ENCODE measurements at regions not wholly inside any gene's neighbourhood (a gene's known extent, or its start where the extent isn't known, plus 50 kb on each side); places are given as distances from the start of the nearest gene placed in this dataset.

DNA sequence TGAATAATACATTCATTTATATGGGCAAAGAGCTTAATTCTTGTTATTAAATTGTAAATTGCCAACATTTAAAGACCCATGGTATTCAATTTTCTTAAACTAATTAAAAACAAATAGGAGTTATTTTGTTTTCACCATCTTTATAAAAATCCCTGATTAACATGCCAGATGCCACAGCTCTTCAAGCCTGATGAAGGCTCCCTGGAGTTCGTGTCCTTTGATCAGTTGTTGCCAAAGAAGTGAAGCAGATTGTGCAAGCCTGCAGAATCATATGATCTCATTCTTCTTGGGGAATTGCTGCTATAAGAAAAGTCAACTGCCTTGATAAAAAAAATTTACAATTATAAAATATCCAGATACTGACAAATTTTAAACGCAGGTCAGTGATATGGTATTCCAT lies 288.3 kb upstream of the PPFIA2 start:
- no peaks in the 10 kb centered on the region for H3K27me3 ChIP-seq
- 66 to 71% methylated on average over 2 of the region's 2 CpGs for WGBS, 2 donors
- H3K4me3 ChIP-seq, result no peak overlapping the region
- DNase-seq (ENCODE audit: low spot score in 2 of 2), result peak in 1 of 2 donors; percentile 57
- no peak overlapping the region for H3K27ac ChIP-seq
- TF ChIP-seq EP300 (IDR thresholded peaks at IDR 0.05), result peak in 1 of 2 donors; percentile 25
- TF ChIP-seq, protein P1, sequence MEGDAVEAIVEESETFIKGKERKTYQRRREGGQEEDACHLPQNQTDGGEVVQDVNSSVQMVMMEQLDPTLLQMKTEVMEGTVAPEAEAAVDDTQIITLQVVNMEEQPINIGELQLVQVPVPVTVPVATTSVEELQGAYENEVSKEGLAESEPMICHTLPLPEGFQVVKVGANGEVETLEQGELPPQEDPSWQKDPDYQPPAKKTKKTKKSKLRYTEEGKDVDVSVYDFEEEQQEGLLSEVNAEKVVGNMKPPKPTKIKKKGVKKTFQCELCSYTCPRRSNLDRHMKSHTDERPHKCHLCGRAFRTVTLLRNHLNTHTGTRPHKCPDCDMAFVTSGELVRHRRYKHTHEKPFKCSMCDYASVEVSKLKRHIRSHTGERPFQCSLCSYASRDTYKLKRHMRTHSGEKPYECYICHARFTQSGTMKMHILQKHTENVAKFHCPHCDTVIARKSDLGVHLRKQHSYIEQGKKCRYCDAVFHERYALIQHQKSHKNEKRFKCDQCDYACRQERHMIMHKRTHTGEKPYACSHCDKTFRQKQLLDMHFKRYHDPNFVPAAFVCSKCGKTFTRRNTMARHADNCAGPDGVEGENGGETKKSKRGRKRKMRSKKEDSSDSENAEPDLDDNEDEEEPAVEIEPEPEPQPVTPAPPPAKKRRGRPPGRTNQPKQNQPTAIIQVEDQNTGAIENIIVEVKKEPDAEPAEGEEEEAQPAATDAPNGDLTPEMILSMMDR (IDR thresholded peaks at IDR 0.05), result no peak
- H3K9me3 ChIP-seq, result no peaks in the 10 kb centered on the region
- no peaks in the 10 kb centered on the region for H3K4me1 ChIP-seq
- no peaks in the 10 kb centered on the region for H3K36me3 ChIP-seq

DNA sequence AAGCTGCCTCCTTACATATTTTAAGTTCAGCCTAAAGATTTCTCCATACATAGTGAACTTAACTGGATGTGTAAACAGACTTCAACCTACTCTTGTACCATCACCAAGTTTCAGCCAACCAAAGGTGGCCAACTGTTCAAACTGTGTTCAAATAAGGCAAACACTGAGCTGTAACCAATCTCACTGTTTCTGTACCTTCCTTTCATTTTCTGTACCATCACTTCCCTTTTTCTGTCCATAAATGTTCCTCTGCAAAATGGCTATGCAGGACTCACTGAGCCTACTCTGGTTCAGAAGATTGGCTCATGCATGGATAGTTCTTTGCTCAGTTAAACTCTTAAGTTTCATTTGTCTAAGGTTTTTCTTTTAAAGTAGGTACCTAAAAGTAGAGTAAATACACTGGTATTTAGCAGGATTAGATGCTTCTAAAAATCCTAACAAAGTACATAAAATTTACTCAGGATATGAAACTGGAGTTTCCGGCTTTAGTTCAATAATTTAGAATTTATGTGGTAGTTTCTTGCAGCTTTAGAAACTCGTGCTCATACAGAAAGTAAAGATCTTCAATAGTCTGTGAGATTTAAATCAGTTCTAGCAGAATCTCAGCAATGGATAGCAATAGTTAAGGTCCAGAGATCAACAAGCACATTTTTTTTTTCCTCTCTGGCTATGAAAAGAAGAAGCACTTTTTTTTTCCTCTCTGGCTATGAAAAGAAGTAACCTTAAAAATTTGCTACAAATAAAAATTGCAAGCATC lies 282.0 kb upstream of the PPFIA2 start:
- TF ChIP-seq, protein P1 (IDR thresholded peaks at IDR 0.05), result no peak
- TF ChIP-seq EP300 (IDR thresholded peaks at IDR 0.05) (no peak), POLR2A (IDR thresholded peaks at IDR 0.05) (no peak)

DNA sequence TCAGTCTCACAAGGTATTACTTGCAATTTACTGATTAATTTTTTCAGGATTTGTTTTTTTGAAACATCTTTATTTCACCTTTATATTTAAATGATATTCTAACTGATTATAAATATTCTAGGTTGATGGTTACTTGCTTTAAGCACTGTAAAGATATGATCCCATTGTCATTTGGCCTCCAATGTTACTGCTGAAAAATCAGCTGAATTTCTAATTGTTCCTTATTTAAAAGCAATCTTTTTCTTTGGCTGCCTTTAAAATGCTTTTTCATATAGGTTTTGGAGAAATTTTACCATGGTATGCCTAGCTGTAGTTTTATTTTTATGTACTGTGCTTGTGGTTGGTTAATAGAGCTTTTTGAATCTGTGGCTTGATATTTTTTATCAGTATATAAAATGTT lies 275.6 kb upstream of the PPFIA2 start:
- H3K27ac ChIP-seq, result no peak overlapping the region
- H3K4me3 ChIP-seq, result no peak overlapping the region
- H3K9me3 ChIP-seq, result peaks cover 0 to 15% (median 0%) of the 10 kb centered on the region in 4 donors
- H3K4me1 ChIP-seq, result no peaks in the 10 kb centered on the region
- H3K36me3 ChIP-seq, result no peaks in the 10 kb centered on the region
- TF ChIP-seq, protein P1 (IDR thresholded peaks at IDR 0.05), result no peak
- no peak for TF ChIP-seq POLR2A (IDR thresholded peaks at IDR 0.05)
- TF ChIP-seq EP300 (IDR thresholded peaks at IDR 0.05), result no peak
- DNase-seq (ENCODE audit: low spot score in 2 of 2), result no peak
- H3K27me3 ChIP-seq, result no peaks in the 10 kb centered on the region

More for the DNA sequence above, 282.0 kb upstream of the PPFIA2 start:
- H3K36me3 ChIP-seq, result no peaks in the 10 kb centered on the region
- no peaks in the 10 kb centered on the region for H3K9me3 ChIP-seq
- H3K4me1 ChIP-seq, result no peaks in the 10 kb centered on the region
- H3K27me3 ChIP-seq, result no peaks in the 10 kb centered on the region
- H3K27ac ChIP-seq, result no peak overlapping the region
- DNase-seq (ENCODE audit: low spot score in 2 of 2), result no peak
- H3K4me3 ChIP-seq, result no peak overlapping the region
- 55 to 64% methylated on average over 2 of the region's 2 CpGs for WGBS, 2 donors

DNA sequence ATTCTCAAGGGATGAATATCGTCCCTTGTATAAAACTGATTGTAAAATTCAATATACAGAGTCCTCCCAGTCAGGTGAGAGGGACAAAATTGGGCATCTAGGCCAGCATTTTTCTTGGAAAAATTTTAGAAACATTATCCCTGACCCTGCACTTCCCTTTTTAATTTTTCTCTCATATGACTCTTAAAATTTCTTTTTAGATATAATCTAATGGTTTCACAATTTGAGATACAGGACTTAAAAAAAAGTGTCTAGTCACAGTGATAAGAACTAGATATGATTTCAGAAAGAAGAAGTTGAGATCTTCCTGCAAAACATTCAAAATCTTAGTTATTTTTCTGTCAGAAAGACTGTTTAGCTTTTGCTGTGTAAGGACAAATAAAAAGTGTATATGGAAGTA lies 270.8 kb upstream of the PPFIA2 start:
- H3K9me3 ChIP-seq, result peaks cover 0 to 10% (median 0%) of the 10 kb centered on the region in 4 donors
- H3K27ac ChIP-seq, result no peak overlapping the region
- no peaks in the 10 kb centered on the region for H3K36me3 ChIP-seq
- WGBS, 2 donors, result 51 to 60% methylated on average over 1 of the region's 1 CpG
- no peak overlapping the region for H3K4me3 ChIP-seq
- DNase-seq (ENCODE audit: low spot score in 2 of 2), result no peak
- no peaks in the 10 kb centered on the region for H3K4me1 ChIP-seq
- TF ChIP-seq, protein P1 (IDR thresholded peaks at IDR 0.05), result no peak
- TF ChIP-seq EP300 (IDR thresholded peaks at IDR 0.05) (no peak), POLR2A (IDR thresholded peaks at IDR 0.05) (no peak)
- H3K27me3 ChIP-seq, result no peaks in the 10 kb centered on the region

DNA sequence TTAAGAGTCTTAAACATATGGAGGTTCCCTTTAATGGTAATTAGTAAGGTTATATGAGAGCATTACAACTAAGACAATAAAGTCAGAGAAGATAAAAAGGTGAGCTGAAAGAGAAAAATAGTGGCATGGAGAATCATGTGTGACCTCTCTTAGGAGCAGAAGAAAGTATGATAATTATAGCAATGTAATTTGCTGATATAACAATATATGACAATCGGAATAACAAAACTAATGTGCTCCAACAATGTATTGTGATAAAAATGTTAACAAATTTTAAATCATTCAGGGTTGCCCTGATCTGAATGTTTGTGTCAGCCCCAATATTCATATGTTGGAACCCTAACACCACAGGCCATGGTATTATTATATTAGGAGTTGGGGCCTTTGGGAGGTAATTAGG lies 269.6 kb upstream of the PPFIA2 start:
- Histone ChIP-seq H3K4me1 (no peaks in the 10 kb centered on the region), H3K27me3 (no peaks in the 10 kb centered on the region), H3K4me3 (no peak overlapping the region), H3K36me3 (no peaks in the 10 kb centered on the region), H3K27ac (no peak overlapping the region), H3K9me3 (no peaks in the 10 kb centered on the region)
- no peak for DNase-seq (ENCODE audit: low spot score in 2 of 2)
- 93 to 100% methylated on average over 1 of the region's 1 CpG for WGBS, 2 donors
- TF ChIP-seq, protein P1 (IDR thresholded peaks at IDR 0.05), result no peak
- TF ChIP-seq POLR2A (IDR thresholded peaks at IDR 0.05) (no peak), EP300 (IDR thresholded peaks at IDR 0.05) (no peak)
